ENCODE measurements at regions not wholly inside any gene's neighbourhood (a gene's known extent, or its start where the extent isn't known, plus 50 kb on each side); places are given as distances from the start of the nearest gene placed in this dataset.
A peak's percentile ranks its signal among the peaks of the same experiment; 100 is the strongest.

DNA sequence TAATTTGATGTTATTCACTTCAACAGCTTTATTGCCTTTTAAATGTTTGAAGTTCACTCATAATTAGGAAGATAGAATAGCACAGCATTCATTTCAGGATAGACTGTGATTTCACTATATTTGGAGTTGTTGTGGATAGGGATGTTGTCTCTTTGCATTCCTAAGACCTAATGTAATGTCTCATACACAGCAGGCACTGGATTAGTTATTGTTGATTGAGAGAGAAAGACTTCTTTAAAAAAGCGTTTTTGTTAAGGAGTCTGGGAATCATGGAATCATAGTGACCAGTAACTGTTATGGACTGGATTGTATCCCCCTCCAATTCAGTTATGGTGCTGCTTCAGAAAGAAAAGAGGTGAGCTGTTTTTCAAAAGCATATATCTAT is 122.0 kb downstream of the USP22 start:
- ATAC-seq (ENCODE audit: low read depth) = peak; percentile 44; the same call in 1 of the 3 replicates

DNA sequence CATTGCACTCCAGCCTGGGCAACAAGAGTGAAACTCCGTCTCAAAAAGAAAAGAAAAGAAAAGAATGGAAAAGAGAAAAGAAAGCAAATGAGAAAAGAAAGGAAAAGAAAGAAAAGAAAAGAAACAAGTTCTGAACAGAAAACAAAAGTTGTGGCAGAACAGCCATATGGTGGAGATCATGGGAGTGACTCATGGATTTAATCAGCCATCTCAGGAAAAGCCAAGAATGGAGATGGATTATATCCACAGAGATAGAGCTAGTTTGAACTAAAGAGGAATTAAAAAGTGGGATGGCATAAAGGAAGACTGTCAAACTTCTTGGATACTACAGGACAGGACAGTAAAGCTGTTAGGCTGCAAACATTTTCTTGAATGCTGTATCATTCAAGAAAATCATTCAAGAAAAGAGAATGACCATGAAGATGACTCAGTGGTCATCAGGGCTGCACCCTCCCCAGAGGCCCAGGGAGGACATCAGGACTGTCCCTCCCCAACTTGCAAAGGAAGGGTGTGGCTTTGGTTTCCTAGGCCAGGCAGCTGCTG is 120.6 kb downstream of the USP22 start:
- H3K27me3 ChIP-seq (ENCODE audit: insufficient read depth, poor library complexity, severe bottlenecking) = no peaks in the 10 kb centered on the region
- H3K27ac ChIP-seq (ENCODE audit: poor library complexity, severe bottlenecking) = no peak overlapping the region
- ATAC-seq (ENCODE audit: low read depth) (peak; percentile 45; the same call in 1 of the 3 replicates), DNase-seq (ENCODE audit: low spot score) (no peak)
- H3K4me3 ChIP-seq (ENCODE audit: severe bottlenecking) = no peak overlapping the region
- no peaks in the 10 kb centered on the region for H3K36me3 ChIP-seq (ENCODE audit: low read depth)
- no peaks in the 10 kb centered on the region for H3K9me3 ChIP-seq (ENCODE audit: severe bottlenecking)
- H3K4me1 ChIP-seq (ENCODE audit: insufficient read depth, poor library complexity, severe bottlenecking) = peaks cover 30% of the 10 kb centered on the region
- TF ChIP-seq, protein P1, sequence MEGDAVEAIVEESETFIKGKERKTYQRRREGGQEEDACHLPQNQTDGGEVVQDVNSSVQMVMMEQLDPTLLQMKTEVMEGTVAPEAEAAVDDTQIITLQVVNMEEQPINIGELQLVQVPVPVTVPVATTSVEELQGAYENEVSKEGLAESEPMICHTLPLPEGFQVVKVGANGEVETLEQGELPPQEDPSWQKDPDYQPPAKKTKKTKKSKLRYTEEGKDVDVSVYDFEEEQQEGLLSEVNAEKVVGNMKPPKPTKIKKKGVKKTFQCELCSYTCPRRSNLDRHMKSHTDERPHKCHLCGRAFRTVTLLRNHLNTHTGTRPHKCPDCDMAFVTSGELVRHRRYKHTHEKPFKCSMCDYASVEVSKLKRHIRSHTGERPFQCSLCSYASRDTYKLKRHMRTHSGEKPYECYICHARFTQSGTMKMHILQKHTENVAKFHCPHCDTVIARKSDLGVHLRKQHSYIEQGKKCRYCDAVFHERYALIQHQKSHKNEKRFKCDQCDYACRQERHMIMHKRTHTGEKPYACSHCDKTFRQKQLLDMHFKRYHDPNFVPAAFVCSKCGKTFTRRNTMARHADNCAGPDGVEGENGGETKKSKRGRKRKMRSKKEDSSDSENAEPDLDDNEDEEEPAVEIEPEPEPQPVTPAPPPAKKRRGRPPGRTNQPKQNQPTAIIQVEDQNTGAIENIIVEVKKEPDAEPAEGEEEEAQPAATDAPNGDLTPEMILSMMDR (IDR thresholded peaks at IDR 0.05; ENCODE audit: poor library complexity, severe bottlenecking) = no peak

More for the DNA sequence above, 122.0 kb downstream of the USP22 start:
- Histone ChIP-seq H3K4me1 (ENCODE audit: insufficient read depth, poor library complexity, severe bottlenecking) (peaks cover 20% of the 10 kb centered on the region), H3K27ac (ENCODE audit: poor library complexity, severe bottlenecking) (no peak overlapping the region), H3K9me3 (ENCODE audit: severe bottlenecking) (no peaks in the 10 kb centered on the region), H3K4me3 (ENCODE audit: severe bottlenecking) (no peak overlapping the region), H3K27me3 (ENCODE audit: insufficient read depth, poor library complexity, severe bottlenecking) (no peaks in the 10 kb centered on the region), H3K36me3 (ENCODE audit: low read depth) (no peaks in the 10 kb centered on the region)
- TF ChIP-seq, protein P1 (IDR thresholded peaks at IDR 0.05; ENCODE audit: poor library complexity, severe bottlenecking) = no peak
- no peak for DNase-seq (ENCODE audit: low spot score)

DNA sequence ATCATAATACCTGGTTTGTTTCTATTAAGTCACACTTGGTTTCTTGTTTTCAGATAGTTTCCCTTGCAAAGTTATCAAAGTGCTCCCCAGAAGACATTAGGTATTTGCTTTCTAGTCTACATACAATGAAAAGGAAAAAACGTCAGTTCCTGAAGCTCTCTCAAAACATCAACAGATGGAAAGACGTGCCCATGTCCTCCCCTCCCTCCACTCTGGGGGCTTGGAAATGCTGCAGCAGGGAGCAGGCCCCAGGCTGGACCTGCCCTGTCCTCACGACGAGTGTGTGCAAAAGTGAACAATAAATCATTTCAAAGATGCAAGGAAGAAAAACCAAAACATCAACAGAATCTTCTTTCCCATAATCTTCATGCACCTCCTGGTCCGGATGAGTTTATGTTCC is 118.5 kb downstream of the USP22 start:
- no peaks in the 10 kb centered on the region for H3K27me3 ChIP-seq (ENCODE audit: insufficient read depth, poor library complexity, severe bottlenecking)
- ATAC-seq (ENCODE audit: low read depth) = no peak
- DNase-seq (ENCODE audit: low spot score) = no peak
- peaks cover 30% of the 10 kb centered on the region for H3K4me1 ChIP-seq (ENCODE audit: insufficient read depth, poor library complexity, severe bottlenecking)
- no peak overlapping the region for H3K27ac ChIP-seq (ENCODE audit: poor library complexity, severe bottlenecking)
- no peaks in the 10 kb centered on the region for H3K9me3 ChIP-seq (ENCODE audit: severe bottlenecking)
- no peak overlapping the region for H3K4me3 ChIP-seq (ENCODE audit: severe bottlenecking)
- TF ChIP-seq, protein P1 (IDR thresholded peaks at IDR 0.05; ENCODE audit: poor library complexity, severe bottlenecking) = no peak
- H3K36me3 ChIP-seq (ENCODE audit: low read depth) = no peaks in the 10 kb centered on the region

DNA sequence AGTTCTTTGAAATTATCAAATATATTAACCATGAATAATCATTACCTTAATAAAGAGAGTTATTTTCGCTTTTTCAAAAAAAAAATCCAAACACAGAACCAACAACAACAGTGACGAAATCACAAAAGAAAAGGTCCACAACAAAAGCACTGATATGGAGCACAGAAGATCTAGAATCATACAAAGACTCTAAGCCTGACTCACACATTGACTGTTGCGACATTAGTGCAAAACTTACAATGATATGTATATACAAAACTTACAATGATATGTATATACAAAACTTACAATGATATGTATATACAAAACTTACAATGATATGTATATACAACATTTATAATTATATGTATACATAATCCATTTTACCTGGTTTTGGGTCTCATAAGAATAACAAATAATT is 117.7 kb downstream of the USP22 start:
- TF ChIP-seq, protein P1 (IDR thresholded peaks at IDR 0.05; ENCODE audit: poor library complexity, severe bottlenecking) = no peak
- Histone ChIP-seq H3K9me3 (ENCODE audit: severe bottlenecking) (no peaks in the 10 kb centered on the region), H3K27me3 (ENCODE audit: insufficient read depth, poor library complexity, severe bottlenecking) (no peaks in the 10 kb centered on the region), H3K4me3 (ENCODE audit: severe bottlenecking) (no peak overlapping the region), H3K36me3 (ENCODE audit: low read depth) (no peaks in the 10 kb centered on the region), H3K4me1 (ENCODE audit: insufficient read depth, poor library complexity, severe bottlenecking) (peaks cover 30% of the 10 kb centered on the region), H3K27ac (ENCODE audit: poor library complexity, severe bottlenecking) (no peak overlapping the region)
- DNase-seq (ENCODE audit: low spot score) = no peak
- peak; percentile 64; the same call in 2 of the 3 replicates for ATAC-seq (ENCODE audit: low read depth)

DNA sequence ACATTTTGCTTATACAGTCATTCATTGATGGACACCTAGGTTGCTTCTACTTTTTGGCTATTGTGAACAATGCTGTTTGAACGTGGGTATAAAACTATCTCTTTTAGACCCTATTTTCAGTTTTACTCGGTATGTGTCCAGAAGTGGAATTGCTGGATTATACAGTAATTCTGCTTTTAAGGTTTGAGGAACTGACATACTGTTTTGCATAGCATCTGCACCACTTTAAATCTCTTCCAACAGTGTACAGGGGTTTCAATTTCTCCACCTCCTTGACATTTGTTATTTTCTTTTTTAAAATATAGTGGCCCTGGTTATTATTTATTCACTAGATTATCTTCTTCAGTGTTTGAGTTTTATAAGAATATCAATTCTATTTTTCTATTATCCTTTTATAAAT is 116.9 kb downstream of the USP22 start:
- H3K36me3 ChIP-seq (ENCODE audit: low read depth) = no peaks in the 10 kb centered on the region
- H3K27ac ChIP-seq (ENCODE audit: poor library complexity, severe bottlenecking) = no peak overlapping the region
- no peaks in the 10 kb centered on the region for H3K27me3 ChIP-seq (ENCODE audit: insufficient read depth, poor library complexity, severe bottlenecking)
- ATAC-seq (ENCODE audit: low read depth) (no peak), DNase-seq (ENCODE audit: low spot score) (no peak)
- H3K4me3 ChIP-seq (ENCODE audit: severe bottlenecking) = no peak overlapping the region
- TF ChIP-seq, protein P1 (IDR thresholded peaks at IDR 0.05; ENCODE audit: poor library complexity, severe bottlenecking) = no peak
- no peaks in the 10 kb centered on the region for H3K9me3 ChIP-seq (ENCODE audit: severe bottlenecking)
- peaks cover 26% of the 10 kb centered on the region for H3K4me1 ChIP-seq (ENCODE audit: insufficient read depth, poor library complexity, severe bottlenecking)
